K562 (cell line): ENCODE measurements at regions not wholly inside any gene's neighbourhood (a gene's known extent, or its start where the extent isn't known, plus 50 kb on each side); places are given as distances from the start of the nearest gene placed in this dataset.

Experiments used
- ATAC-seq: fragments of 200-7000 bp; cut with Tn5 transposase; 3 replicates; pipeline ENCODE4 v1.9.1; 2020; ENCODE audit warnings: moderate library complexity
- BruUV-seq: library from RNA; stranded (reverse); fragments of 400-500 nt; replicated peaks from 2 replicates; lab custom pipeline; 2021; lab: Mats Ljungman, UMichigan
- CTCF ChIA-PET: fragments of 300-600 bp; formaldehyde crosslinking; extraction: SDS; loops from one replicate; lab custom pipeline; 2021; ENCODE audit warnings: low intra/inter-chr PET ratio; lab: Yijun Ruan, JAX
- POLR2A ChIA-PET: fragments of 300-600, 350-650 bp; sonication (Branson Sonifier 250); formaldehyde crosslinking; extraction: SDS; loops from one replicate; lab custom pipeline; 2021; ENCODE audit warnings: antibody characterized with exemption, inconsistent platforms; lab: Yijun Ruan, JAX
- DNase-seq, 4 experiments: peaks; one replicate each; pipeline versions ENCODE4 v3.0.0 to v3.0.0-alpha.2; 2011 to 2018; ENCODE audit warnings: low spot score in 3 of 4, mixed read lengths in 3 of 4; ENCODE audit errors: extremely low read depth in 1 of 4
- FAIRE-seq: peaks from 2 replicates; lab custom pipeline; 2011; peaks lifted over from hg19 to GRCh38; lab: Jason Lieb, UNC
- H2AFZ ChIP-seq: 2 replicates; pipeline ENCODE4 v1.6.0; 2011; ENCODE audit warnings: low read depth, low read length, control low read depth, inconsistent platforms
- H3K27ac ChIP-seq: fragments of 200-600 bp; 3 replicates; pipeline ENCODE4 v1.8.0; 2011; ENCODE audit warnings: low read depth, mild to moderate bottlenecking, control low read depth, inconsistent platforms, low read length, moderate library complexity, mixed read lengths; ENCODE audit errors: extremely low read depth
- H3K27me3 ChIP-seq, 2 experiments: fragments of 300-600 bp in 1 of 2; 2 replicates in 1 of 2; 3 replicates in 1 of 2; pipeline versions ENCODE4 v1.6.0 to v1.8.0; 2011; ENCODE audit warnings: inconsistent platforms in 2 of 2, low read length in 2 of 2, mild to moderate bottlenecking in 1 of 2, mixed read lengths in 1 of 2, moderate library complexity in 1 of 2; ENCODE audit not compliant: control insufficient read depth in 2 of 2, insufficient read depth in 2 of 2
- H3K36me3 ChIP-seq: fragments of 300-600 bp; 3 replicates; pipeline ENCODE4 v1.8.0; 2011; ENCODE audit warnings: mild to moderate bottlenecking, low read length, inconsistent platforms; ENCODE audit not compliant: control insufficient read depth, insufficient read depth
- H3K4me1 ChIP-seq, 2 experiments: fragments of 200-600 bp in 1 of 2; replicated peaks in 1 of 2; 2 replicates in 1 of 2; 3 replicates in 1 of 2; pipeline versions ENCODE4 v1.5.1 to v1.8.0; 2011; ENCODE audit warnings: inconsistent platforms in 2 of 2, low read length in 2 of 2, mild to moderate bottlenecking in 1 of 2, mixed read lengths in 1 of 2, moderate library complexity in 1 of 2; ENCODE audit not compliant: control insufficient read depth in 2 of 2, insufficient read depth in 2 of 2
- H3K4me2 ChIP-seq: 2 replicates; pipeline ENCODE4 v1.6.1; 2011; ENCODE audit warnings: low read length, control low read depth, inconsistent platforms, mixed read lengths; ENCODE audit not compliant: insufficient read depth
- H3K4me3 ChIP-seq: fragments of 200-600 bp; sonication (generic), shearing (Covaris generic); 2 replicates; pipeline ENCODE4 v1.5.1; 2016; ENCODE audit warnings: control low read depth, inconsistent platforms
- H3K79me2 ChIP-seq: fragments of 200-600 bp; 3 replicates; pipeline ENCODE4 v1.8.0; 2011; ENCODE audit warnings: low read length, inconsistent platforms; ENCODE audit not compliant: control insufficient read depth, insufficient read depth
- H3K9ac ChIP-seq, 2 experiments: 2 replicates each; pipeline versions ENCODE4 v1.6.0 to v1.6.1; 2011; ENCODE audit warnings: low read depth in 2 of 2, low read length in 2 of 2, control low read depth in 1 of 2, inconsistent platforms in 1 of 2, mild to moderate bottlenecking in 1 of 2, mixed read lengths in 1 of 2; ENCODE audit not compliant: insufficient read depth in 1 of 2
- H3K9me1 ChIP-seq: one replicate; pipeline ENCODE4 v1.6.0; 2011; ENCODE audit warnings: inconsistent platforms, mild to moderate bottlenecking, low read length, moderate library complexity; ENCODE audit not compliant: control insufficient read depth, insufficient read depth
- H3K9me3 ChIP-seq: replicated peaks from 2 replicates; pipeline ENCODE4 v1.5.1; 2011; ENCODE audit warnings: low read depth, low read length, inconsistent platforms; ENCODE audit not compliant: control insufficient read depth, insufficient read depth
- H4K20me1 ChIP-seq: replicated peaks from 2 replicates; pipeline ENCODE4 v1.6.1; 2011; ENCODE audit warnings: low read length, inconsistent platforms, mixed read lengths; ENCODE audit not compliant: control insufficient read depth, insufficient read depth
- CBX5 ChIP-seq: IDR thresholded peaks from 2 replicates; pipeline ENCODE4 v1.6.1; 2014; ENCODE audit warnings: low read depth, borderline replicate concordance
- ESRRB ChIP-seq: fragments of 250-450 bp; sonication (Bioruptor Pico); IDR thresholded peaks from 2 replicates; pipeline ENCODE4 v1.5.0; 2020; ENCODE audit warnings: mild to moderate bottlenecking, moderate library complexity, borderline replicate concordance
- HMG20A ChIP-seq: fragments of 450-650 bp; formaldehyde crosslinking; conservative IDR thresholded peaks from 2 replicates; pipeline ENCODE4 v1.4.0; 2020; ENCODE audit warnings: mild to moderate bottlenecking, mixed read lengths
- NFE2 ChIP-seq: IDR thresholded peaks from 2 replicates; pipeline ENCODE4 v1.6.1; 2014; ENCODE audit warnings: antibody characterized with exemption, low read depth
- NFXL1 ChIP-seq: fragments of 450-650 bp; formaldehyde crosslinking; IDR thresholded peaks from 2 replicates; pipeline ENCODE4 v1.4.0; 2021; ENCODE audit warnings: mild to moderate bottlenecking
- PPARD ChIP-seq: fragments of 250-450 bp; sonication (Bioruptor Pico); IDR thresholded peaks from 2 replicates; pipeline ENCODE4 v1.8.0; 2022; ENCODE audit warnings: inconsistent platforms, mild to moderate bottlenecking, moderate library complexity
- TAF9B ChIP-seq: fragments of 450-650 bp; IDR thresholded peaks from 2 replicates; pipeline ENCODE4 v1.6.1; 2018; ENCODE audit warnings: mild to moderate bottlenecking; ENCODE audit not compliant: partially characterized antibody
- TCF7 ChIP-seq: sonication (generic); IDR thresholded peaks from 2 replicates; pipeline ENCODE4 v1.6.1; 2016; ENCODE audit warnings: antibody characterized with exemption, borderline replicate concordance
- WGBS: fragments of 100-300 bp; shearing (Covaris generic); methylation state at CpG from one replicate; pipeline ENCODE4 v1.1.6; 2016; ENCODE audit warnings: low coverage, mixed read lengths; ENCODE audit not compliant: insufficient coverage; ENCODE audit errors: missing lambda C conversion rate; 5-methylcytosine and 5-hydroxymethylcytosine counted together
- in situ Hi-C: fragments of 300-500 bp; cut with MboI; formaldehyde crosslinking; loops from 4 replicates; pipeline ENCODE4 v1.15.0; 2018; ENCODE audit warnings: inconsistent platforms, mixed read lengths
- intact Hi-C: fragments of 100-400 bp; cut with micrococcal nuclease; formaldehyde crosslinking; loops from 2 replicates; pipeline ENCODE4 v1.14.2; 2022
- TF ChIP-seq, protein P1 (sequence below): IDR thresholded peaks from 3 replicates; pipeline ENCODE4 v1.6.1; 2011; ENCODE audit warnings: borderline replicate concordance, mild to moderate bottlenecking, moderate library complexity; ENCODE audit not compliant: insufficient read length; ENCODE audit errors: extremely low read depth
- TF ChIP-seq, protein P2 (sequence below): fragments of 450-650 bp; IDR thresholded peaks from 2 replicates; pipeline ENCODE4 v1.6.1; 2018; ENCODE audit not compliant: partially characterized antibody
- TF ChIP-seq, protein P3 (sequence below): sonication (generic); formaldehyde crosslinking; IDR thresholded peaks from 2 replicates; pipeline ENCODE4 v1.5.0; 2020; ENCODE audit warnings: missing genetic modification reagents

DNA sequence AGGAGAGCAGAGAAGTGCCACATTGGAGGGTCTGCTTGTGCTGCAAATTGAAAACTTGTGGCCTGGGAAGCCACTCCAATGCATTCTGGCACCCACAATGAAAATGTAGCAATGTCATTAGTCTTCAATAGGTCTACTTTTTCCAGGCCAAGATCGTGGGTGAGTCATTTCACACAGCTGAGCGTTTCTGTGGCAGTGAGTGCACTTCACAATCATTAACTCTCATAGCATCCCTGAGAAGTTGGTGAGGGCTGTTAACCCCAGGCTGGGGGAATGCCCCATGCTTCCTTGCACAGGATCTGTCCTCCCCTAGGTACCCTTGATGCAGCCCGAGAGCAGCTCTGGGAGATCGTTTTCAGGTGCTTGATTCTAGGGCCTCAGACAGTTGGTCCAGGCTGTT, 196.8 kb upstream of the ATP6AP2 start:
- intact Hi-C loops (no loop called here), in situ Hi-C loops (no loop called here)
- Histone ChIP-seq H3K4me2 (no peak overlapping the region), H3K36me3 (no peaks in the 10 kb centered on the region), H3K9me3 (no peaks in the 10 kb centered on the region), H3K9ac (no peak overlapping the region), H3K27ac (no peak overlapping the region), H3K4me1 (no peaks in the 10 kb centered on the region; a peak in 2 of 5 replicates), H4K20me1 (no peaks in the 10 kb centered on the region), H3K27me3 (peaks cover 0 to 6% of the 10 kb centered on the region in 2 experiments; a peak in 2 of 5 replicates), H2AFZ (peak overlapping the region; percentile 66; the same call in 1 of the 2 replicates), H3K9me1 (peaks cover 4% of the 10 kb centered on the region), H3K79me2 (no peaks in the 10 kb centered on the region), H3K4me3 (no peak overlapping the region)
- no peak for ATAC-seq
- BruUV-seq, result no TSS peak
- WGBS, result 15% methylated on average over 4 of the region's 4 CpGs
- ChIA-PET CTCF (no interaction called here), POLR2A (interaction anchor here (0.6 to 1.0 kb wide), 2 partner anchors 13 to 730 kb away, joined by 3 read pairs; no protein-coding TSS in a partner anchor)
- DNase-seq, result no peak
- TF ChIP-seq TCF7, result no peak
- TF ChIP-seq TAF9B, result no peak
- no peak for TF ChIP-seq NFXL1
- TF ChIP-seq CBX5, result no peak
- TF ChIP-seq, protein P1, sequence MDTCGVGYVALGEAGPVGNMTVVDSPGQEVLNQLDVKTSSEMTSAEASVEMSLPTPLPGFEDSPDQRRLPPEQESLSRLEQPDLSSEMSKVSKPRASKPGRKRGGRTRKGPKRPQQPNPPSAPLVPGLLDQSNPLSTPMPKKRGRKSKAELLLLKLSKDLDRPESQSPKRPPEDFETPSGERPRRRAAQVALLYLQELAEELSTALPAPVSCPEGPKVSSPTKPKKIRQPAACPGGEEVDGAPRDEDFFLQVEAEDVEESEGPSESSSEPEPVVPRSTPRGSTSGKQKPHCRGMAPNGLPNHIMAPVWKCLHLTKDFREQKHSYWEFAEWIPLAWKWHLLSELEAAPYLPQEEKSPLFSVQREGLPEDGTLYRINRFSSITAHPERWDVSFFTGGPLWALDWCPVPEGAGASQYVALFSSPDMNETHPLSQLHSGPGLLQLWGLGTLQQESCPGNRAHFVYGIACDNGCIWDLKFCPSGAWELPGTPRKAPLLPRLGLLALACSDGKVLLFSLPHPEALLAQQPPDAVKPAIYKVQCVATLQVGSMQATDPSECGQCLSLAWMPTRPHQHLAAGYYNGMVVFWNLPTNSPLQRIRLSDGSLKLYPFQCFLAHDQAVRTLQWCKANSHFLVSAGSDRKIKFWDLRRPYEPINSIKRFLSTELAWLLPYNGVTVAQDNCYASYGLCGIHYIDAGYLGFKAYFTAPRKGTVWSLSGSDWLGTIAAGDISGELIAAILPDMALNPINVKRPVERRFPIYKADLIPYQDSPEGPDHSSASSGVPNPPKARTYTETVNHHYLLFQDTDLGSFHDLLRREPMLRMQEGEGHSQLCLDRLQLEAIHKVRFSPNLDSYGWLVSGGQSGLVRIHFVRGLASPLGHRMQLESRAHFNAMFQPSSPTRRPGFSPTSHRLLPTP, result no peak
- TF ChIP-seq HMG20A (CRISPR knock-in tag), result no peak
- no peak for TF ChIP-seq PPARD (CRISPR knock-in tag)
- TF ChIP-seq, protein P2, sequence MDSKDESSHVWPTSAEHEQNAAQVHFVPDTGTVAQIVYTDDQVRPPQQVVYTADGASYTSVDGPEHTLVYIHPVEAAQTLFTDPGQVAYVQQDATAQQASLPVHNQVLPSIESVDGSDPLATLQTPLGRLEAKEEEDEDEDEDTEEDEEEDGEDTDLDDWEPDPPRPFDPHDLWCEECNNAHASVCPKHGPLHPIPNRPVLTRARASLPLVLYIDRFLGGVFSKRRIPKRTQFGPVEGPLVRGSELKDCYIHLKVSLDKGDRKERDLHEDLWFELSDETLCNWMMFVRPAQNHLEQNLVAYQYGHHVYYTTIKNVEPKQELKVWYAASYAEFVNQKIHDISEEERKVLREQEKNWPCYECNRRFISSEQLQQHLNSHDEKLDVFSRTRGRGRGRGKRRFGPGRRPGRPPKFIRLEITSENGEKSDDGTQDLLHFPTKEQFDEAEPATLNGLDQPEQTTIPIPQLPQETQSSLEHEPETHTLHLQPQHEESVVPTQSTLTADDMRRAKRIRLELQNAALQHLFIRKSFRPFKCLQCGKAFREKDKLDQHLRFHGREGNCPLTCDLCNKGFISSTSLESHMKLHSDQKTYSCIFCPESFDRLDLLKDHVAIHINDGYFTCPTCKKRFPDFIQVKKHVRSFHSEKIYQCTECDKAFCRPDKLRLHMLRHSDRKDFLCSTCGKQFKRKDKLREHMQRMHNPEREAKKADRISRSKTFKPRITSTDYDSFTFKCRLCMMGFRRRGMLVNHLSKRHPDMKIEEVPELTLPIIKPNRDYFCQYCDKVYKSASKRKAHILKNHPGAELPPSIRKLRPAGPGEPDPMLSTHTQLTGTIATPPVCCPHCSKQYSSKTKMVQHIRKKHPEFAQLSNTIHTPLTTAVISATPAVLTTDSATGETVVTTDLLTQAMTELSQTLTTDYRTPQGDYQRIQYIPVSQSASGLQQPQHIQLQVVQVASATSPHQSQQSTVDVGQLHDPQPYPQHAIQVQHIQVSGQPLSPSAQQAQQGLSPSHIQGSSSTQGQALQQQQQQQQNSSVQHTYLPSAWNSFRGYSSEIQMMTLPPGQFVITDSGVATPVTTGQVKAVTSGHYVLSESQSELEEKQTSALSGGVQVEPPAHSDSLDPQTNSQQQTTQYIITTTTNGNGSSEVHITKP, result no peak
- TF ChIP-seq, protein P3, sequence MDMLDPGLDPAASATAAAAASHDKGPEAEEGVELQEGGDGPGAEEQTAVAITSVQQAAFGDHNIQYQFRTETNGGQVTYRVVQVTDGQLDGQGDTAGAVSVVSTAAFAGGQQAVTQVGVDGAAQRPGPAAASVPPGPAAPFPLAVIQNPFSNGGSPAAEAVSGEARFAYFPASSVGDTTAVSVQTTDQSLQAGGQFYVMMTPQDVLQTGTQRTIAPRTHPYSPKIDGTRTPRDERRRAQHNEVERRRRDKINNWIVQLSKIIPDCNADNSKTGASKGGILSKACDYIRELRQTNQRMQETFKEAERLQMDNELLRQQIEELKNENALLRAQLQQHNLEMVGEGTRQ (CRISPR knock-in tag), result no peak
- TF ChIP-seq ESRRB (CRISPR knock-in tag), result no peak
- no peak for TF ChIP-seq NFE2
- TF ChIP-seq, all 486 proteins: peak for 0
- FAIRE-seq, result no peak
